K562 (cell line): ENCODE measurements at regions not wholly inside any gene's neighbourhood (a gene's known extent, or its start where the extent isn't known, plus 50 kb on each side); places are given as distances from the start of the nearest gene placed in this dataset.

Experiments used
- ATAC-seq: fragments of 200-7000 bp; cut with Tn5 transposase; 3 replicates; pipeline ENCODE4 v1.9.1; 2020; ENCODE audit warnings: moderate library complexity
- BruUV-seq: library from RNA; stranded (reverse); fragments of 400-500 nt; replicated peaks from 2 replicates; lab custom pipeline; 2021; lab: Mats Ljungman, UMichigan
- CTCF ChIA-PET: fragments of 300-600 bp; formaldehyde crosslinking; extraction: SDS; loops from one replicate; lab custom pipeline; 2021; ENCODE audit warnings: low intra/inter-chr PET ratio; lab: Yijun Ruan, JAX
- POLR2A ChIA-PET: fragments of 300-600, 350-650 bp; sonication (Branson Sonifier 250); formaldehyde crosslinking; extraction: SDS; loops from one replicate; lab custom pipeline; 2021; ENCODE audit warnings: antibody characterized with exemption, inconsistent platforms; lab: Yijun Ruan, JAX
- DNase-seq, 4 experiments: peaks; one replicate each; pipeline versions ENCODE4 v3.0.0 to v3.0.0-alpha.2; 2011 to 2018; ENCODE audit warnings: low spot score in 3 of 4, mixed read lengths in 3 of 4; ENCODE audit errors: extremely low read depth in 1 of 4
- FAIRE-seq: peaks from 2 replicates; lab custom pipeline; 2011; peaks lifted over from hg19 to GRCh38; lab: Jason Lieb, UNC
- H2AFZ ChIP-seq: 2 replicates; pipeline ENCODE4 v1.6.0; 2011; ENCODE audit warnings: low read depth, low read length, control low read depth, inconsistent platforms
- H3K27ac ChIP-seq: fragments of 200-600 bp; 3 replicates; pipeline ENCODE4 v1.8.0; 2011; ENCODE audit warnings: low read depth, mild to moderate bottlenecking, control low read depth, inconsistent platforms, low read length, moderate library complexity, mixed read lengths; ENCODE audit errors: extremely low read depth
- H3K27me3 ChIP-seq, 2 experiments: fragments of 300-600 bp in 1 of 2; 2 replicates in 1 of 2; 3 replicates in 1 of 2; pipeline versions ENCODE4 v1.6.0 to v1.8.0; 2011; ENCODE audit warnings: inconsistent platforms in 2 of 2, low read length in 2 of 2, mild to moderate bottlenecking in 1 of 2, mixed read lengths in 1 of 2, moderate library complexity in 1 of 2; ENCODE audit not compliant: control insufficient read depth in 2 of 2, insufficient read depth in 2 of 2
- H3K36me3 ChIP-seq: fragments of 300-600 bp; 3 replicates; pipeline ENCODE4 v1.8.0; 2011; ENCODE audit warnings: mild to moderate bottlenecking, low read length, inconsistent platforms; ENCODE audit not compliant: control insufficient read depth, insufficient read depth
- H3K4me1 ChIP-seq, 2 experiments: fragments of 200-600 bp in 1 of 2; replicated peaks in 1 of 2; 2 replicates in 1 of 2; 3 replicates in 1 of 2; pipeline versions ENCODE4 v1.5.1 to v1.8.0; 2011; ENCODE audit warnings: inconsistent platforms in 2 of 2, low read length in 2 of 2, mild to moderate bottlenecking in 1 of 2, mixed read lengths in 1 of 2, moderate library complexity in 1 of 2; ENCODE audit not compliant: control insufficient read depth in 2 of 2, insufficient read depth in 2 of 2
- H3K4me2 ChIP-seq: 2 replicates; pipeline ENCODE4 v1.6.1; 2011; ENCODE audit warnings: low read length, control low read depth, inconsistent platforms, mixed read lengths; ENCODE audit not compliant: insufficient read depth
- H3K4me3 ChIP-seq: fragments of 200-600 bp; sonication (generic), shearing (Covaris generic); 2 replicates; pipeline ENCODE4 v1.5.1; 2016; ENCODE audit warnings: control low read depth, inconsistent platforms
- H3K79me2 ChIP-seq: fragments of 200-600 bp; 3 replicates; pipeline ENCODE4 v1.8.0; 2011; ENCODE audit warnings: low read length, inconsistent platforms; ENCODE audit not compliant: control insufficient read depth, insufficient read depth
- H3K9ac ChIP-seq, 2 experiments: 2 replicates each; pipeline versions ENCODE4 v1.6.0 to v1.6.1; 2011; ENCODE audit warnings: low read depth in 2 of 2, low read length in 2 of 2, control low read depth in 1 of 2, inconsistent platforms in 1 of 2, mild to moderate bottlenecking in 1 of 2, mixed read lengths in 1 of 2; ENCODE audit not compliant: insufficient read depth in 1 of 2
- H3K9me1 ChIP-seq: one replicate; pipeline ENCODE4 v1.6.0; 2011; ENCODE audit warnings: inconsistent platforms, mild to moderate bottlenecking, low read length, moderate library complexity; ENCODE audit not compliant: control insufficient read depth, insufficient read depth
- H3K9me3 ChIP-seq: replicated peaks from 2 replicates; pipeline ENCODE4 v1.5.1; 2011; ENCODE audit warnings: low read depth, low read length, inconsistent platforms; ENCODE audit not compliant: control insufficient read depth, insufficient read depth
- H4K20me1 ChIP-seq: replicated peaks from 2 replicates; pipeline ENCODE4 v1.6.1; 2011; ENCODE audit warnings: low read length, inconsistent platforms, mixed read lengths; ENCODE audit not compliant: control insufficient read depth, insufficient read depth
- EP400 ChIP-seq: fragments of 450-650 bp; IDR thresholded peaks from 2 replicates; pipeline ENCODE4 v1.6.1; 2017; ENCODE audit warnings: antibody characterized with exemption, mild to moderate bottlenecking, moderate library complexity
- KAT2B ChIP-seq: IDR thresholded peaks from one replicate; pipeline ENCODE4 v1.6.1; 2012; ENCODE audit warnings: low read depth, mild to moderate bottlenecking, control low read depth, inconsistent platforms, low read length, moderate library complexity
- REST ChIP-seq, 2 experiments: fragments of 450-650 bp; formaldehyde crosslinking in 1 of 2; IDR thresholded peaks; 2 replicates each; pipeline versions ENCODE4 v1.4.0 to v1.6.1; 2014 to 2020; ENCODE audit warnings: mild to moderate bottlenecking in 2 of 2, borderline replicate concordance in 1 of 2, low read depth in 1 of 2
- TBP ChIP-seq: optimal IDR thresholded peaks from 2 replicates; pipeline ENCODE3; 2011; ENCODE audit warnings: low read depth, low read length, improper control_type of control experiment
- WGBS: fragments of 100-300 bp; shearing (Covaris generic); methylation state at CpG from one replicate; pipeline ENCODE4 v1.1.6; 2016; ENCODE audit warnings: low coverage, mixed read lengths; ENCODE audit not compliant: insufficient coverage; ENCODE audit errors: missing lambda C conversion rate; 5-methylcytosine and 5-hydroxymethylcytosine counted together
- in situ Hi-C: fragments of 300-500 bp; cut with MboI; formaldehyde crosslinking; loops from 4 replicates; pipeline ENCODE4 v1.15.0; 2018; ENCODE audit warnings: inconsistent platforms, mixed read lengths
- intact Hi-C: fragments of 100-400 bp; cut with micrococcal nuclease; formaldehyde crosslinking; loops from 2 replicates; pipeline ENCODE4 v1.14.2; 2022

- Histone ChIP-seq H3K4me1 (no peaks in the 10 kb centered on the region), H2AFZ (no peak overlapping the region), H3K9me3 (no peaks in the 10 kb centered on the region), H3K4me2 (no peak overlapping the region), H3K27me3 (peaks cover 4 to 7% of the 10 kb centered on the region in 2 experiments; a peak in 4 of 5 replicates), H3K36me3 (no peaks in the 10 kb centered on the region), H3K4me3 (no peak overlapping the region)
- no peak for ATAC-seq
- in situ Hi-C loops (no loop called here), intact Hi-C loops (loop anchor here (5.0 kb wide), 2 partner anchors 64 to 799 kb away; no protein-coding TSS in a partner anchor)
- CTCF ChIA-PET, result no interaction called here
- TF ChIP-seq REST (IDR thresholded peaks at IDR 0.05; ENCODE audit: borderline replicate concordance), result no peak
- no peak for TF ChIP-seq REST (CRISPR knock-in tag; IDR thresholded peaks at IDR 0.05; ENCODE audit: low read depth)
- no peak for TF ChIP-seq EP400
- no peak for TF ChIP-seq KAT2B
- no peak for TF ChIP-seq TBP
- TF ChIP-seq, all 486 proteins: peak for 0
- FAIRE-seq (no peak), DNase-seq (no peak)
- Histone ChIP-seq H3K9me1 (no peaks in the 10 kb centered on the region), H3K27ac (no peak overlapping the region), H4K20me1 (no peaks in the 10 kb centered on the region), H3K79me2 (no peaks in the 10 kb centered on the region), H3K9ac (no peak overlapping the region)
- no TSS peak for BruUV-seq
- POLR2A ChIA-PET, result no interaction called here
- WGBS, result 0% methylated on average over 2 of the region's 2 CpGs
Observed at GRCh38 chr4:82266345-82266744, 107.4 kb downstream of the HNRNPD start.
